IMR-90 (cell line): ENCODE measurements at regions not wholly inside any gene's neighbourhood (a gene's known extent, or its start where the extent isn't known, plus 50 kb on each side); places are given as distances from the start of the nearest gene placed in this dataset.

Source experiments
- ATAC-seq: fragments of 200-7000 bp; cut with Tn5 transposase; 2 replicates; pipeline ENCODE4 v1.9.1; 2020; ENCODE audit warnings: low read depth, mild to moderate bottlenecking, moderate library complexity
- BruUV-seq: library from RNA; stranded (reverse); fragments of 400-500 nt; replicated peaks from 2 replicates; lab custom pipeline; 2021; lab: Mats Ljungman, UMichigan
- CTCF ChIA-PET: fragments of 300-600 bp; formaldehyde crosslinking; extraction: SDS; loops from one replicate; lab custom pipeline; 2021; ENCODE audit warnings: antibody characterized with exemption; lab: Yijun Ruan, JAX
- POLR2A ChIA-PET: fragments of 300-600 bp; sonication (Branson Sonifier 250); formaldehyde crosslinking; loops from one replicate; lab custom pipeline; 2022; ENCODE audit warnings: antibody characterized with exemption; ENCODE audit not compliant: unreplicated experiment; lab: Charles Lee
- DNase-seq: peaks from one replicate; pipeline ENCODE4 v3.0.0; 2013
- H2AFZ ChIP-seq: replicated peaks from 2 replicates; pipeline ENCODE3; 2013; ENCODE audit warnings: low read length, mild to moderate bottlenecking; ENCODE audit not compliant: poor library complexity
- H2AK5ac ChIP-seq: 2 replicates; pipeline ENCODE4 v1.6.1; 2013; ENCODE audit warnings: low read depth, low read length, inconsistent platforms
- H2AK9ac ChIP-seq: replicated peaks from 2 replicates; pipeline ENCODE3; 2013; ENCODE audit warnings: mild to moderate bottlenecking, low read depth, low read length, moderate library complexity; ENCODE audit not compliant: poor library complexity
- H2BK120ac ChIP-seq: 2 replicates; pipeline ENCODE4 v1.6.1; 2013; ENCODE audit warnings: low read depth, low read length, inconsistent platforms
- H2BK15ac ChIP-seq: 3 replicates; pipeline ENCODE4 v1.6.1; 2013; ENCODE audit warnings: low read depth, low read length, inconsistent platforms
- H2BK20ac ChIP-seq: 2 replicates; pipeline ENCODE4 v1.6.1; 2013; ENCODE audit warnings: low read depth, mild to moderate bottlenecking, inconsistent platforms, low read length, moderate library complexity
- H2BK5ac ChIP-seq: 2 replicates; pipeline ENCODE4 v1.6.1; 2013; ENCODE audit warnings: mild to moderate bottlenecking, low read depth, low read length, inconsistent platforms; ENCODE audit not compliant: poor library complexity, severe bottlenecking
- H3K14ac ChIP-seq: replicated peaks from 2 replicates; pipeline ENCODE4 v1.6.1; 2013; ENCODE audit warnings: low read depth, low read length, inconsistent platforms
- H3K18ac ChIP-seq: 2 replicates; pipeline ENCODE4 v1.6.1; 2013; ENCODE audit warnings: low read depth, low read length, control low read depth
- H3K23ac ChIP-seq: 2 replicates; pipeline ENCODE4 v1.6.1; 2013; ENCODE audit warnings: low read depth, low read length, inconsistent platforms
- H3K27ac ChIP-seq: 2 replicates; pipeline ENCODE4 v1.5.1; 2013; ENCODE audit warnings: mild to moderate bottlenecking, control low read depth, low read length; ENCODE audit not compliant: insufficient read depth
- H3K27me3 ChIP-seq: 2 replicates; pipeline ENCODE4 v1.6.1; 2013; ENCODE audit warnings: low read length; ENCODE audit not compliant: control insufficient read depth, insufficient read depth
- H3K36me3 ChIP-seq: 2 replicates; pipeline ENCODE4 v1.6.1; 2013; ENCODE audit warnings: low read length, mixed read lengths; ENCODE audit not compliant: control insufficient read depth, insufficient read depth
- H3K4ac ChIP-seq: 2 replicates; pipeline ENCODE4 v1.6.1; 2013; ENCODE audit warnings: low read depth, low read length, inconsistent platforms
- H3K4me1 ChIP-seq: 2 replicates; pipeline ENCODE4 v1.6.1; 2013; ENCODE audit warnings: low read length, mixed read lengths; ENCODE audit not compliant: control insufficient read depth, insufficient read depth
- H3K4me2 ChIP-seq: 2 replicates; pipeline ENCODE4 v1.6.1; 2013; ENCODE audit warnings: low read depth, mild to moderate bottlenecking, control low read depth, low read length, moderate library complexity
- H3K4me3 ChIP-seq: 2 replicates; pipeline ENCODE4 v1.5.1; 2013; ENCODE audit warnings: low read depth, mild to moderate bottlenecking, control low read depth, low read length, moderate library complexity; ENCODE audit not compliant: insufficient read depth
- H3K56ac ChIP-seq: 2 replicates; pipeline ENCODE4 v1.6.1; 2013; ENCODE audit warnings: low read length, inconsistent platforms; ENCODE audit not compliant: insufficient read depth; ENCODE audit errors: extremely low read depth
- H3K79me1 ChIP-seq, 2 experiments: 2 replicates each; pipeline ENCODE4 v1.6.1; 2013; ENCODE audit warnings: low read length in 2 of 2, inconsistent platforms in 1 of 2, low read depth in 1 of 2
- H3K9ac ChIP-seq: 2 replicates; pipeline ENCODE4 v1.6.1; 2013; ENCODE audit warnings: low read depth, low read length, control low read depth
- H3K9me1 ChIP-seq: 2 replicates; pipeline ENCODE4 v1.6.1; 2013; ENCODE audit warnings: low read length, inconsistent platforms; ENCODE audit not compliant: insufficient read depth
- H3K9me3 ChIP-seq: 2 replicates; pipeline ENCODE4 v1.6.1; 2013; ENCODE audit warnings: low read length; ENCODE audit not compliant: control insufficient read depth, insufficient read depth
- H4K20me1 ChIP-seq: 2 replicates; pipeline ENCODE4 v1.6.1; 2013; ENCODE audit warnings: low read length, inconsistent platforms; ENCODE audit not compliant: insufficient read depth
- H4K5ac ChIP-seq: 2 replicates; pipeline ENCODE4 v1.6.1; 2013; ENCODE audit warnings: mild to moderate bottlenecking, low read depth, low read length, control low read depth
- H4K8ac ChIP-seq, 2 experiments: 2 replicates each; pipeline ENCODE4 v1.6.1; 2013; ENCODE audit warnings: low read depth in 2 of 2, low read length in 2 of 2, control low read depth in 1 of 2, inconsistent platforms in 1 of 2
- H4K91ac ChIP-seq: 2 replicates; pipeline ENCODE4 v1.6.1; 2013; ENCODE audit warnings: low read depth, low read length, inconsistent platforms; ENCODE audit not compliant: insufficient read depth
- CEBPB ChIP-seq: IDR thresholded peaks from 2 replicates; pipeline ENCODE4 v1.6.1; 2012; ENCODE audit warnings: low read depth, low read length, improper control_type of control experiment
- CHD1 ChIP-seq: IDR thresholded peaks from 2 replicates; pipeline ENCODE4 v1.6.1; 2012; ENCODE audit warnings: low read depth, low read length, improper control_type of control experiment
- CTCF ChIP-seq: conservative IDR thresholded peaks from 2 replicates; pipeline ENCODE4 v1.5.1; 2012; ENCODE audit warnings: mild to moderate bottlenecking, low read depth, low read length, improper control_type of control experiment
- ELK1 ChIP-seq: fragments of 150-350 bp; IDR thresholded peaks from 2 replicates; pipeline ENCODE4 v1.6.1; 2016; ENCODE audit warnings: low read depth, mild to moderate bottlenecking, low read length, moderate library complexity, borderline replicate concordance
- FOS ChIP-seq: fragments of 150-350 bp; IDR thresholded peaks from 2 replicates; pipeline ENCODE4 v1.6.1; 2016; ENCODE audit warnings: low read depth, low read length
- MAFK ChIP-seq: IDR thresholded peaks from 2 replicates; pipeline ENCODE4 v1.6.1; 2012; ENCODE audit warnings: low read depth, low read length, improper control_type of control experiment
- MAZ ChIP-seq: IDR thresholded peaks from 2 replicates; pipeline ENCODE4 v1.6.1; 2012; ENCODE audit warnings: low read depth, mild to moderate bottlenecking, low read length, improper control_type of control experiment, moderate library complexity, borderline replicate concordance
- MXI1 ChIP-seq: IDR thresholded peaks from 2 replicates; pipeline ENCODE4 v1.6.1; 2012; ENCODE audit warnings: low read depth, mild to moderate bottlenecking, low read length, moderate library complexity, borderline replicate concordance
- NFE2L2 ChIP-seq: fragments of 150-350 bp; IDR thresholded peaks from 2 replicates; pipeline ENCODE4 v1.6.1; 2016; ENCODE audit warnings: low read depth, mild to moderate bottlenecking, low read length
- POLR2A ChIP-seq: IDR thresholded peaks from 2 replicates; pipeline ENCODE4 v1.6.1; 2012; ENCODE audit warnings: mild to moderate bottlenecking, low read depth, low read length
- RAD21 ChIP-seq: IDR thresholded peaks from 2 replicates; pipeline ENCODE4 v1.6.1; 2012; ENCODE audit warnings: low read length, improper control_type of control experiment
- RCOR1 ChIP-seq: IDR thresholded peaks from 2 replicates; pipeline ENCODE4 v1.6.1; 2012; ENCODE audit warnings: mild to moderate bottlenecking, low read length, improper control_type of control experiment; ENCODE audit not compliant: insufficient replicate concordance
- SMC3 ChIP-seq: fragments of 150-350 bp; IDR thresholded peaks from 2 replicates; pipeline ENCODE4 v1.6.1; 2016; ENCODE audit warnings: low read depth, mild to moderate bottlenecking, antibody characterized with exemption, low read length, moderate library complexity
- WGBS, 2 experiments: methylation state at CpG; one replicate each; pipeline versions ENCODE4 v1.1.5 to v1.1.7; 2013; ENCODE audit warnings: missing lambda C conversion rate in 2 of 2; ENCODE audit not compliant: insufficient read length in 1 of 2; ENCODE audit errors: extremely low coverage in 2 of 2; 5-methylcytosine and 5-hydroxymethylcytosine counted together
- dilution Hi-C: fragments of 300-500 bp; cut with HindIII; formaldehyde crosslinking; loops from one replicate; pipeline ENCODE4 v1.14.3; 2018; ENCODE audit warnings: low sequenced_read_pairs; ENCODE audit not compliant: unreplicated experiment
- in situ Hi-C: fragments of 300-500 bp; cut with MboI; formaldehyde crosslinking; loops from 3 replicates; pipeline ENCODE4 v1.14.3; 2019; ENCODE audit warnings: low sequenced_read_pairs, inconsistent platforms, mixed read lengths
- intact Hi-C: fragments of 100-400 bp; cut with micrococcal nuclease; formaldehyde crosslinking; loops from 2 replicates; pipeline ENCODE4 v1.10.0; 2022
- TF ChIP-seq, protein P1 (sequence below): fragments of 150-350 bp; IDR thresholded peaks from 2 replicates; pipeline ENCODE4 v1.6.1; 2017; ENCODE audit warnings: mild to moderate bottlenecking, antibody characterized with exemption, low read length, low read depth

DNA sequence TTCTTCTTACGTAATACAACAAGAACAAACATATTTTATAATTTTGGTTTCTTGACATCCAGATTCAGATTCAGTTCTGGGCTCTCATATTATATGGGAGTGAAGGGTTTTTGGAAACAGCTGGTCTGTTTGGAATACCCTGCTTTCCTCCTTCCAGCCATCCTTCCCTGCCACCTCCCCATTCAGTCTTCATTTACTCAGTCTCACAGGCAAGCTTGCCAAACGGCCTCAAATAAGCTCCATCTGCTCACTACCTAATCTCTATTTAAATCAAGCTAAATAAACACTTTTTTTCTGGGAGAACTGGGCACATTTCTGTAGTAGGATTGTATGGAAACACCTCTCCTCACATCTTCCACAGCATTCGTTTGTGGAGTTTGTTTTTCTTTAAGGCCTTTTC lies 147.5 kb downstream of the RND3 start:
- no peak overlapping the region for H3K27ac ChIP-seq
- H3K9ac ChIP-seq = no peak overlapping the region
- H4K5ac ChIP-seq = no peak overlapping the region
- no peak overlapping the region for H2AFZ ChIP-seq
- no peak overlapping the region for H3K56ac ChIP-seq
- 0 out of 2 replicates have a peak overlapping the region, but pooled peaks have one; percentile 2 for H3K14ac ChIP-seq
- H2AK9ac ChIP-seq = no peak overlapping the region
- no peak overlapping the region for H2BK120ac ChIP-seq
- H3K4me3 ChIP-seq = no peak overlapping the region
- H3K23ac ChIP-seq = no peak overlapping the region
- no TSS peak for BruUV-seq
- no peaks in the 10 kb centered on the region for H3K79me1 ChIP-seq
- H3K4ac ChIP-seq = no peak overlapping the region
- whole genome bisulfite sequencing, 2 experiments = no CpG with 5 or more reads among the region's 3 CpGs
- H4K20me1 ChIP-seq = no peaks in the 10 kb centered on the region
- H3K9me3 ChIP-seq = no peaks in the 10 kb centered on the region
- DNase-seq = peak; percentile 20
- H4K91ac ChIP-seq = no peak overlapping the region
- TF ChIP-seq CEBPB (no peak), MAZ (no peak), MAFK (no peak), SMC3 (no peak), RCOR1 (no peak), CTCF (no peak), ELK1 (no peak), FOS (no peak), POLR2A (no peak), NFE2L2 (no peak), RAD21 (no peak), CHD1 (no peak), MXI1 (no peak)
- TF ChIP-seq, protein P1, sequence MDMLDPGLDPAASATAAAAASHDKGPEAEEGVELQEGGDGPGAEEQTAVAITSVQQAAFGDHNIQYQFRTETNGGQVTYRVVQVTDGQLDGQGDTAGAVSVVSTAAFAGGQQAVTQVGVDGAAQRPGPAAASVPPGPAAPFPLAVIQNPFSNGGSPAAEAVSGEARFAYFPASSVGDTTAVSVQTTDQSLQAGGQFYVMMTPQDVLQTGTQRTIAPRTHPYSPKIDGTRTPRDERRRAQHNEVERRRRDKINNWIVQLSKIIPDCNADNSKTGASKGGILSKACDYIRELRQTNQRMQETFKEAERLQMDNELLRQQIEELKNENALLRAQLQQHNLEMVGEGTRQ = no peak
- H3K27me3 ChIP-seq = no peaks in the 10 kb centered on the region
- no peaks in the 10 kb centered on the region for H3K9me1 ChIP-seq
- no peak overlapping the region for H3K18ac ChIP-seq
- no peak overlapping the region for H3K4me2 ChIP-seq
- intact Hi-C loops (loop anchor here (5.0 kb wide), 1 partner anchor 48 kb away; no protein-coding TSS in a partner anchor), dilution Hi-C loops (no loop called here), in situ Hi-C loops (no loop called here)
- no peaks in the 10 kb centered on the region for H3K4me1 ChIP-seq
- no peak overlapping the region for H4K8ac ChIP-seq
- ATAC-seq = peak; percentile 60
- no peak overlapping the region for H2BK5ac ChIP-seq
- H2BK15ac ChIP-seq = no peak overlapping the region
- H2AK5ac ChIP-seq = no peak overlapping the region
- ChIA-PET POLR2A (no interaction called here), CTCF (no interaction called here)
- peak overlapping the region; percentile 20; the same call in 1 of the 2 replicates for H2BK20ac ChIP-seq
- H3K36me3 ChIP-seq = no peaks in the 10 kb centered on the region
